Erythroblast (primary cell): ENCODE measurements at regions not wholly inside any gene's neighbourhood (a gene's known extent, or its start where the extent isn't known, plus 50 kb on each side); places are given as distances from the start of the nearest gene placed in this dataset.

Experiments
- DNase-seq, 2 experiments: peaks; one replicate each; lab custom pipeline; 2025; lab: John Stamatoyannopoulos, UW
- GATA1 ChIP-seq: IDR thresholded peaks from 2 replicates; pipeline ENCODE4 v1.6.1; 2011; ENCODE audit warnings: low read depth, mild to moderate bottlenecking, control low read depth, low read length, moderate library complexity
- POLR2A ChIP-seq: IDR thresholded peaks from 2 replicates; pipeline ENCODE4 v1.6.1; 2011; ENCODE audit warnings: mild to moderate bottlenecking, low read length

DNA sequence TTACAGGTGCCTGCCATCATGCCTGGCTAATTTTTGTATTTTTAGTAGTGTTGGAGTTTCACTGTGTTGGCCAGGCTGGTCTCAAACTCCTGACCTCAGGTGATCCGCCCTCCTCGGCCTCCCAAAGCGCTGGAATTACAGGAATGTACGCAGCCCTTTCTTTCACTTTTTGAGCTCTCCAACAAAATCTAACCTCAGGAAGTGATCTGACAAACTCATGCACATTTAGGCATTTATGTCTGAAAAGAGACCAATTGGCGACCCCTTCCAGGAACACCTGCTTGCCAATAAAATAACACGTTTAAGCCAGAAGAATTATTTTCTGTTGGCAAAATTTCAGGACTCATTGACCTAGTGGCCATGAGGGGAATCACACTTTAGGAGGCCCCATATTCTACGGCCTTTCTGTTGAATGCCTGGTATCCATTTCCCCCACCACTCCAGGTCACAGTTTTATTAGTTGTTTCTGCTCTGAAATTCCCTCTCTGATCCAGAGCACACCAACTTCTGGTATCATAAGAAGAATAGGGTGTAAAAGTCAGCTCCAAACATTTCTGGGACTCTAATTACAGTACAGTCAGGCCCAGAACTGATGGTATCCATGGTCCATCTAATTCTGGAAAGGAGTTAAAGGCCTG is 65.8 kb upstream of the FRMD4A start:
- TF ChIP-seq GATA1 (no peak), POLR2A (no peak)
- no peak for DNase-seq

- no peak for DNase-seq
- TF ChIP-seq POLR2A (no peak), GATA1 (no peak)
Measured at GRCh38 chr10:14394179-14394578, 63.5 kb upstream of the FRMD4A start.

GRCh38 chr10:14391342-14391741 is 60.6 kb upstream of the FRMD4A start:
- no peak for TF ChIP-seq POLR2A
- no peak for TF ChIP-seq GATA1
- DNase-seq = no peak

GRCh38 chr10:14389981-14390590 is 59.4 kb upstream of the FRMD4A start:
- TF ChIP-seq GATA1 (no peak), POLR2A (no peak)
- DNase-seq = no peak

- DNase-seq = no peak
- TF ChIP-seq POLR2A = no peak
- no peak for TF ChIP-seq GATA1
Measured at GRCh38 chr10:14385596-14386593, 55.2 kb upstream of the FRMD4A start.

GRCh38 chr10:14384915-14385314 is 54.2 kb upstream of the FRMD4A start:
- TF ChIP-seq POLR2A = no peak
- no peak for TF ChIP-seq GATA1
- DNase-seq = no peak

GRCh38 chr10:14384116-14384730 is 53.5 kb upstream of the FRMD4A start:
- TF ChIP-seq GATA1 (no peak), POLR2A (no peak)

DNA sequence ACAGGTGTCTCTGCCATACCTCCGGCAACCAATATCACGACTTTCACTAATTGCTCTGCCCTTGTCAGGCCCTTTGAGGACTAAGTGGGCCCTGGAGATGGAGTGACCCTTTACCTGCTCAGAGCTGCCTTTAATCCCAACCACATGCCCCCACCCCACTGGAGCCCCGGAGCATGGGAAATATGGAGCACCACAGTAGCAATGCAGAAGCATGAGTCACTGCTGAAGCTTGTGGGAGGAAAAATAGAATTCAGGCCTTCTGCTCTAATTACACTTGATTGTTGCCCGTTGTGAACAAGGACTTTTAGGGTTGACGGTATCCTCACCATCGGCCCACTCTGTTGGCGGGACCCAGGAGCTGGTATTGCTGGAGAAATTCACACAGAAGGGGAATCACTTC is 52.5 kb upstream of the FRMD4A start:
- no peak for DNase-seq
- TF ChIP-seq POLR2A = no peak
- TF ChIP-seq GATA1 = no peak

More at GRCh38 chr10:14384116-14384730, 53.5 kb upstream of the FRMD4A start:
- no peak for DNase-seq

DNA sequence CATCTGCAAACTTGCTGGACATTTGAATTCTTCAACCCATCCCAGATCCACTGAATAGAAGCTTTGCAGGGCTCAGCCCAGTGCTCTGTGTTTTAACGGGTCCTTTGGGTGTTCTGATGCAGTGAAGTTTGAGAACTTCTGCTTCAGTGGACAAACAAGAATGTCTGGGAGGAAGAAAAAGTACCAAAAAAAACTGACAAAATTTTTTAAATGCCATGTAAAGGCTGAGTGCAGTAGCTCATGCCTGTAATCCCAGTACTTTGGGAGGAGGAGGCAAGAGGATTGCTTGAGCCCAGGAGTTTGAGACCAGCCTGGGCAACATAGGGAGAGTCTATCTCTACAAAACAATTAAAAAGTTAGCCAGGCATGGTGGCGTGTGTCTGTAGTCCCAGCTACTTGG is 51.8 kb upstream of the FRMD4A start:
- TF ChIP-seq POLR2A = no peak
- no peak for TF ChIP-seq GATA1
- no peak for DNase-seq

- TF ChIP-seq GATA1 = no peak
- TF ChIP-seq POLR2A = no peak
- no peak for DNase-seq
Measured at GRCh38 chr10:14382022-14382421, 51.3 kb upstream of the FRMD4A start.

DNA sequence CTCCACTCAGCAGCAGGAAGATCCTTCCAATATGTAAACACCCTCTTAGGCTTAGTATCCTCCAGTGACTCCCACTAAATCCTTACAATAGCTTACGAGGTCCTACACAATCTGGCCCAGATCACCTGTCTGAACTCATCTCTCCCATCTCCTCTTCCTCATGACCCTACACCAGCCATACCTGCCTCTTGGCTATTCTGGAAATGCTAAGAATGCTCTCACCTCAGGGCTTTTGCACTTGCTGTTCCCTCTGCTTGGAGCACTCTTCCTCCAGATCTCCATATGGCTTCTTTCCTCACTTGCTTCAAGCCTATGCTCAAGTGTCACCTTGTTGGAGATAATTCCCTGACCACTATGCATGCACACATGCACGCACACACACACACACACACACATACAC is 50.8 kb upstream of the FRMD4A start:
- TF ChIP-seq GATA1 (no peak), POLR2A (no peak)

DNA sequence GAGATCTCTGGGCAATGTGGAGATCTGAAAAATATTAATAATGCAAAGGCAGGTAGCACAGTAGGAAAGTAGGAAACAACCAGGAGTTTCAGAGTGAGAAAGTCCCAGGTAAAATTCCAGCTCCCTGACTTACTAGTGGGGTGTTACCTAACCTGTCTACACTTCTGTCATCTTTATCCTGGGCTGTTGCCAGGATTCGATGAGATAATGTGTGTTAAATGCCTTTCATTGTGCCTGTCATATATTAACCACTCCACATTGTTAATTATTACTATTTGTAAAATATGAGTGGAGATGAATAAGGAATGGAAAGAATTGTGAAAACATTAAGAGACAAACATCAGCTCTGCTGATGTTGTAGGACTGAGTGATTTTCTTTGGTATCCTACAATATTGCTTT is 50.0 kb upstream of the FRMD4A start:
- no peak for DNase-seq
- TF ChIP-seq GATA1 (no peak), POLR2A (no peak)

More for the DNA sequence above, 50.8 kb upstream of the FRMD4A start:
- no peak for DNase-seq
